KMS-11 (cell line): ENCODE measurements at regions not wholly inside any gene's neighbourhood (a gene's known extent, or its start where the extent isn't known, plus 50 kb on each side); places are given as distances from the start of the nearest gene placed in this dataset.

Experiments used
- H2AFZ ChIP-seq: fragments of 200-600 bp; sonication (generic); 2 replicates; pipeline ENCODE4 v1.6.1; 2016; ENCODE audit warnings: antibody characterized with exemption, mixed run types, low read depth
- H3K27ac ChIP-seq: fragments of 200-600 bp; sonication (generic); 2 replicates; pipeline ENCODE4 v1.6.1; 2016; ENCODE audit warnings: mild to moderate bottlenecking, mixed run types
- H3K27me3 ChIP-seq: fragments of 200-600 bp; sonication (generic); 2 replicates; pipeline ENCODE4 v1.6.1; 2017; ENCODE audit warnings: mild to moderate bottlenecking, low read depth, mixed run types, moderate library complexity; ENCODE audit not compliant: insufficient read depth
- H3K36me3 ChIP-seq: fragments of 200-600 bp; sonication (generic); 2 replicates; pipeline ENCODE4 v1.6.1; 2017; ENCODE audit warnings: mild to moderate bottlenecking, mixed run types; ENCODE audit not compliant: insufficient read depth
- H3K4me1 ChIP-seq: fragments of 200-600 bp; sonication (generic); 2 replicates; pipeline ENCODE4 v1.6.1; 2016; ENCODE audit warnings: mild to moderate bottlenecking, low read depth, mixed run types; ENCODE audit not compliant: poor library complexity, severe bottlenecking
- H3K4me2 ChIP-seq: fragments of 200-600 bp; sonication (generic); 2 replicates; pipeline ENCODE4 v1.7.0; 2016; ENCODE audit warnings: mild to moderate bottlenecking, mixed run types
- H3K4me3 ChIP-seq: fragments of 200-600 bp; sonication (generic); IDR thresholded peaks from 2 replicates; pipeline ENCODE4 v1.6.1; 2017; ENCODE audit warnings: low read depth, low read length, mixed read lengths; ENCODE audit not compliant: insufficient read depth
- H3K79me2 ChIP-seq: fragments of 200-600 bp; sonication (generic); 2 replicates; pipeline ENCODE4 v1.6.1; 2016; ENCODE audit warnings: low read depth, mixed run types; ENCODE audit not compliant: insufficient read depth
- H3K9ac ChIP-seq: fragments of 200-600 bp; sonication (generic); 2 replicates; pipeline ENCODE4 v1.6.1; 2016; ENCODE audit warnings: mild to moderate bottlenecking, mixed run types
- H4K20me1 ChIP-seq: fragments of 200-600 bp; sonication (generic); 2 replicates; pipeline ENCODE4 v1.6.1; 2016; ENCODE audit warnings: mild to moderate bottlenecking, mixed run types; ENCODE audit not compliant: insufficient read depth
- TF ChIP-seq, protein P1 (sequence below): fragments of 200-600 bp; sonication (generic); conservative IDR thresholded peaks from 2 replicates; pipeline ENCODE4 v1.6.1; 2017; ENCODE audit warnings: low read depth, mild to moderate bottlenecking, antibody characterized with exemption, low read length, moderate library complexity, mixed read lengths

GRCh38 chr17:73947966-73948355 is 255.5 kb upstream of the RPL38 start:
- H3K79me2 ChIP-seq = no peaks in the 10 kb centered on the region
- no peak overlapping the region for H2AFZ ChIP-seq
- TF ChIP-seq, protein P1, sequence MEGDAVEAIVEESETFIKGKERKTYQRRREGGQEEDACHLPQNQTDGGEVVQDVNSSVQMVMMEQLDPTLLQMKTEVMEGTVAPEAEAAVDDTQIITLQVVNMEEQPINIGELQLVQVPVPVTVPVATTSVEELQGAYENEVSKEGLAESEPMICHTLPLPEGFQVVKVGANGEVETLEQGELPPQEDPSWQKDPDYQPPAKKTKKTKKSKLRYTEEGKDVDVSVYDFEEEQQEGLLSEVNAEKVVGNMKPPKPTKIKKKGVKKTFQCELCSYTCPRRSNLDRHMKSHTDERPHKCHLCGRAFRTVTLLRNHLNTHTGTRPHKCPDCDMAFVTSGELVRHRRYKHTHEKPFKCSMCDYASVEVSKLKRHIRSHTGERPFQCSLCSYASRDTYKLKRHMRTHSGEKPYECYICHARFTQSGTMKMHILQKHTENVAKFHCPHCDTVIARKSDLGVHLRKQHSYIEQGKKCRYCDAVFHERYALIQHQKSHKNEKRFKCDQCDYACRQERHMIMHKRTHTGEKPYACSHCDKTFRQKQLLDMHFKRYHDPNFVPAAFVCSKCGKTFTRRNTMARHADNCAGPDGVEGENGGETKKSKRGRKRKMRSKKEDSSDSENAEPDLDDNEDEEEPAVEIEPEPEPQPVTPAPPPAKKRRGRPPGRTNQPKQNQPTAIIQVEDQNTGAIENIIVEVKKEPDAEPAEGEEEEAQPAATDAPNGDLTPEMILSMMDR = no peak
- no peak overlapping the region for H3K9ac ChIP-seq
- H3K4me3 ChIP-seq = no peak overlapping the region
- H3K27ac ChIP-seq = no peak overlapping the region
- H3K27me3 ChIP-seq = peaks cover 18% of the 10 kb centered on the region
- no peaks in the 10 kb centered on the region for H3K4me1 ChIP-seq
- no peaks in the 10 kb centered on the region for H4K20me1 ChIP-seq
- no peak overlapping the region for H3K4me2 ChIP-seq
- no peaks in the 10 kb centered on the region for H3K36me3 ChIP-seq

DNA sequence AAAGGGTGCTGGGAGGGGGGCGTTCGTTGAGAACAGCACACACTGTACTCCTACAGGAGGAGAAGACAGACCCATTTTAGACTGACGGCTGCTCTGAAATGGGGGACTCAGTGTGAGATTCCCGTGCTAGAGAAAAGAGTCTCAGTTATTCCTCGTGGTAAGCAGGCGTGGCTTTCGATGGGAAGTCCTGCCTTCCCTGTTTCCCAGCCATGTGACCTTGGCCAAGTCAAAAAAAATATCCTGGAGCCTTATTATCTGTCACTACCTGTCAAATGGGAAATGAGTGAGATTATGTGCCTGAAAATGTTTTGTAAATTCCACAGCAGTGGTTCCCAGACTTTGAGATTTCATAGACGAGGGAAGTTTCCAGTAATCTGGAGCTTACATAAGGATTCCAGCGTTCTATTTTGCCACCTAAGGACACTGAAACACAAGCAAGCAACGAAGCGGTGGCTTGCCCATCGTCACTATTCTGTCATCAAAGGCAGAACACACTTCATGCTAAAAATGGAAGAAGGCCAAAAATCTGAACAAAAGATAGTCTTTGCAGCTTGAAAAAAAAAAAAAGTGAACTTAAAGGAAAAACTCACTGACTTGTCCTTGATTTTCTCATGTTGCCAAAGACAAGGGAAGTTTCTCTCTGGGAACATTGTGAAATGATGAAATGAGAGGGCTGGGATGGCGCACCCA is 253.4 kb upstream of the RPL38 start:
- peaks cover 22% of the 10 kb centered on the region for H3K27me3 ChIP-seq
- no peak overlapping the region for H2AFZ ChIP-seq
- H3K79me2 ChIP-seq = no peaks in the 10 kb centered on the region
- no peak overlapping the region for H3K9ac ChIP-seq
- no peak overlapping the region for H3K4me2 ChIP-seq
- no peak overlapping the region for H3K4me3 ChIP-seq
- no peaks in the 10 kb centered on the region for H4K20me1 ChIP-seq
- H3K27ac ChIP-seq = no peak overlapping the region
- TF ChIP-seq, protein P1 = no peak
- H3K4me1 ChIP-seq = no peaks in the 10 kb centered on the region
- H3K36me3 ChIP-seq = no peaks in the 10 kb centered on the region

DNA sequence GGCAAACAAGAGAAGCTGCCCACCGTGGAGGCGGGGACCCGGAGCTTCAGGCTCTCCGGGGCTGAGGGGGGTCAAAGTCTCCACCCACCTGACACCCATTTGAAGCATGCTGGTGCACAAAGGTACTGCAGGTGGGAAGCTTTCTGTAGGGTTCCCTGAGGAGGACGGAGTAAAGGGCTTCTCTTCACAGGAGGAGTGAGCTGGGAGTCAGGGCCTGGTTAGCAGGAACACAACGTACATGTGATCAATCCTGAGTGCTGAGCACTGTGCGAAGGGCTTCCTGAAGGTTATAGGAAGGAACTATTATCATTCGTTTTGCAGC is 252.9 kb upstream of the RPL38 start:
- H3K4me3 ChIP-seq = no peak overlapping the region
- no peak overlapping the region for H3K27ac ChIP-seq
- peaks cover 17% of the 10 kb centered on the region for H3K27me3 ChIP-seq
- no peaks in the 10 kb centered on the region for H3K36me3 ChIP-seq
- no peak overlapping the region for H3K9ac ChIP-seq
- H3K4me1 ChIP-seq = no peaks in the 10 kb centered on the region
- no peak overlapping the region for H2AFZ ChIP-seq
- no peak overlapping the region for H3K4me2 ChIP-seq
- H4K20me1 ChIP-seq = no peaks in the 10 kb centered on the region
- TF ChIP-seq, protein P1 = no peak
- H3K79me2 ChIP-seq = no peaks in the 10 kb centered on the region

DNA sequence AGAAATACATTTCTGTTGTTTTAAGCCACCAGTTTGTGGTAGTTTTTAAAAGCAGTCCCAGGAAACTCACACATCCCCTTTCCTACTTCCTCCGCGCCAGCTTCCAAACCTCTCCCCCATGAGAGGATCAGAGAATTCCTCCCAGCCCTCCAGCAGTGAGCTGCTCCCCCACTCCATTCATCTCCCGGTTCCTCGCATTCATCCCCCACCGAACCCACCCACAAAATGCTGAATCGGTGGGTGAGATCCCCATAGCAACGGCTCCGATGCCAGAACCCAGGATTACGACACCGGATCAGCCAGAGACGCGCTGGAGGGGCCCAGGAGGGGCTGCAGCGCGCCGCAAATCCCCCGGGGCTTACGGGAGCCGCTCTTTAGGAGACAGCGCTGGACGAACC is 251.4 kb upstream of the RPL38 start:
- Histone ChIP-seq H3K79me2 (no peaks in the 10 kb centered on the region), H3K9ac (no peak overlapping the region), H3K27ac (no peak overlapping the region), H3K4me2 (no peak overlapping the region), H2AFZ (no peak overlapping the region), H4K20me1 (no peaks in the 10 kb centered on the region), H3K4me3 (no peak overlapping the region), H3K36me3 (no peaks in the 10 kb centered on the region), H3K4me1 (no peaks in the 10 kb centered on the region), H3K27me3 (peaks cover 25% of the 10 kb centered on the region)
- TF ChIP-seq, protein P1 = no peak
